GM13977 (cell line): ENCODE measurements at regions not wholly inside any gene's neighbourhood (a gene's known extent, or its start where the extent isn't known, plus 50 kb on each side); places are given as distances from the start of the nearest gene placed in this dataset.

Experiments used
- DNase-seq: peaks from one replicate; pipeline ENCODE4 v3.0.0; 2012; ENCODE audit warnings: low spot score
- in situ Hi-C: fragments of 300-500 bp; cut with MboI; formaldehyde crosslinking; loops from one replicate; pipeline ENCODE4 v1.12.0; 2022; ENCODE audit warnings: low sequenced_read_pairs, low pct_unique_long_range_greater_than_20kb, mixed read lengths, inconsistent platforms; ENCODE audit not compliant: unreplicated experiment
- TF ChIP-seq, protein P1 (sequence below): IDR thresholded peaks from 2 replicates; pipeline ENCODE4 v1.5.1; 2012; ENCODE audit warnings: mild to moderate bottlenecking, control low read depth; ENCODE audit not compliant: insufficient read depth; ENCODE audit errors: extremely low read depth, missing control alignments

DNA sequence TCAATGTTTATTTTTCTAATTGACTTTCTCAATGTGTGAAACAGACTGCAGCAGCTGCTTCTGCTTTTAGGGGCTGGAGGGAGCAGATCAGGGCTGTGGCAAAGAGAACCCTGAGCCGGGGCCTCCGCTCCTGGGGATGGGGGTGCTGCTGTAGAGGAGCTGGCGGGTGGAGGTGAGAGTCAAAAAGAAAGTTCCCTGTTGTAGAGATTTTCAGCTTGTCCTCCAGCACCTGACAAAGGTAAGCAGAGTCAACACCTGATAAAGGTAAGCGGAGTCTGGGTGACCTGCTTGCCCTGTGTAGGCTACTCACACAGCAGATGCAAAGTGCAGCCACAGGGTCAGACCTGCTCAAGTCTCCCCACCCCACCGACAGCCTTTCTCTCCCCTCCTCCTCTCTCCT lies 252.4 kb upstream of the IRX1 start:
- in situ Hi-C loops, result no loop called here
- DNase-seq, result no peak
- TF ChIP-seq, protein P1, sequence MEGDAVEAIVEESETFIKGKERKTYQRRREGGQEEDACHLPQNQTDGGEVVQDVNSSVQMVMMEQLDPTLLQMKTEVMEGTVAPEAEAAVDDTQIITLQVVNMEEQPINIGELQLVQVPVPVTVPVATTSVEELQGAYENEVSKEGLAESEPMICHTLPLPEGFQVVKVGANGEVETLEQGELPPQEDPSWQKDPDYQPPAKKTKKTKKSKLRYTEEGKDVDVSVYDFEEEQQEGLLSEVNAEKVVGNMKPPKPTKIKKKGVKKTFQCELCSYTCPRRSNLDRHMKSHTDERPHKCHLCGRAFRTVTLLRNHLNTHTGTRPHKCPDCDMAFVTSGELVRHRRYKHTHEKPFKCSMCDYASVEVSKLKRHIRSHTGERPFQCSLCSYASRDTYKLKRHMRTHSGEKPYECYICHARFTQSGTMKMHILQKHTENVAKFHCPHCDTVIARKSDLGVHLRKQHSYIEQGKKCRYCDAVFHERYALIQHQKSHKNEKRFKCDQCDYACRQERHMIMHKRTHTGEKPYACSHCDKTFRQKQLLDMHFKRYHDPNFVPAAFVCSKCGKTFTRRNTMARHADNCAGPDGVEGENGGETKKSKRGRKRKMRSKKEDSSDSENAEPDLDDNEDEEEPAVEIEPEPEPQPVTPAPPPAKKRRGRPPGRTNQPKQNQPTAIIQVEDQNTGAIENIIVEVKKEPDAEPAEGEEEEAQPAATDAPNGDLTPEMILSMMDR, result no peak

DNA sequence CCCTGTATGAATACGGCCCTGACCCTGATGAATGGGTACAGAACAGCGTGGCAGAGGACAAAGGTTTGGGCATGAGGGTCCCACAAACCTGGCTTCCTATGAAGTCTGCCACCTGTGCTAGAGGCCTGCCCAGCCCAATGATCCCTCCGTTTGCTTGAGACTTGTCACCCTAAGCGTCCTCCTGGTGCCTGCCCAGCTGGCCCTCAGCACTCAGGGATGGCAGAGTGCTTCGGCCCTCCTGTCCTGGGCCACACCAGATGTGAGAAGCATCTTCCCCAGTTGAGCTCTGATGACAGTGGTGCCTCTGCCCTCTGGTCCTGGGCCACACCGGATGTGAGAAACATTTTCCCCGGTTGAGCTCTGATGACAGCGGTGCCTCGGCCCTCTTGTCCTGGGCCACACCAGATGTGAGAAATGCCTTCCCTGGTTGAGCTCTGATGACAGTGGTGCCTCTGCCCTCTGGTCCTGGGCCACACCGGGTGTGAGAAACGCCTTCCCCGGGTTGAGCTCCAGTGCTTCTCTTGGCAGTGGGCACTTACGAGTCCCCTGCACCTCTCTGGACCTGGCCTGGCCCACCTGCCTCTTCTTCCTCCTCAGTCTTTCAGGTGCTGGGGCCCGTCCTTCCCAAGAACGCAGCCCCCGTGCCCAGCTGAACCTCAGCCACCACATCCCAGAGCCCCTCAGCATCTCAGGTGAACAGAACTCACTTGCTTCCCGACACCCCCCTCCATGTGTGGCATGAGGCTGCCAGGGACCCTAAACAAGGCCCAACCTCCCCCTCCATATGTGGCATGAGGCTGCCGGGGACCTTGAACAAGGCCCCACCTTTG lies 253.1 kb upstream of the IRX1 start:
- in situ Hi-C loops, result no loop called here
- DNase-seq, result no peak
- TF ChIP-seq, protein P1, result no peak

DNA sequence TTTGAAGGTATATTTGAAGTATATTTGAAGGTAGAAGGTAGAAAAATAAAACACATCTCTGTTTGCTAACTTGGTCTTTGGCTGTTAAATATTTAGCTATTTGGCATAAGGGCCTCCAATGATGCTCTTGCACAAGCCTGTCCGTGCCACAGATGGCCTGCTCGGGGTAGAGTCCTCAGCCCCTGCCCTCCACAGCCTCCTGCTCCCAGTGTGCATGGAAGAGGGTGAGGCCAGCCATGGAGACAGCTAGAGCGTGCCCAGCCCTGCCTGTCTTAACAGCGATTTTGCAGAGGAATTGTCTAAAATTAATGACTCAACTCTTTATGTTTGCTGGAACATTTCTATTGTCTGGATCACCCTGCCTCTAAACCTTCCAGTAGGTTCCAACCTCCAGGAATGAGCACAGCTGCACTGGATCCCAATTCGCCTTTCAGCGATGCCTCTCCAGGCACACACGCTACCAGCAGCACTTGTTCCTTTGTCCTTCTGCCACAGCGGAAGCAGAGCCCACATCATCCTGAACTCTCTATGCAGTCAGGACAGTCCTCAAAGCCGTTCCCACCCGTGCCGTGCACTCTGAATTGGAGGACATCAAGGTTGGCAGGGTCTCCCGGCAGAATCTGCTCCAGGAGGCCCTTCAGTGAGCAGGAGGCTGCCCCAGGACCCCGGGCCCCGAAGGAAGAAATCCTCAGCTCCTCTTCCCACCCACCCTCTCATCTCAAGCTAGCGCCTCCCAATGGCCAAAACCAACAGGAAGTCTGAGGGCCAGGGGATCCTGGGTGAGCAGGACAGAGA lies 254.0 kb upstream of the IRX1 start:
- TF ChIP-seq, protein P1, result no peak
- DNase-seq, result no peak
- in situ Hi-C loops, result no loop called here

DNA sequence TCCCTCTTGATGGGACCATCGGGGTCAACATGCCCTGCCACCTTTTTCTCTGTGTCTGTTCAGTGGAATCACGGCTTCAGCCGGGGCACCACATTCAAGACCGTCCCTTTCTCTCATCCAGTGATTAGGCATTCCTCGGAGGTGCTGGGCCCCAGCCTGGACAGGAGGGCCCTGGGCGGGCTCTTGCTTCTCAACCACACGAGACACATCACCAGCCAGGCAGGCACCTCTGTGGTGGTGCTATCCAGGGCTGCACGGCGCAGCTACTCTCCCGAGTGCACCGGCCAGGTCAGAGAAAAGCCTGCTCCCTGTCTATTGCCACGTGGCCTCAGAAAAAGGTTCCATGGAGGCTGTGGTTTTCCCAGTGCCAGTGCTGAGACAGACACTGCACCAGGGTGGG lies 255.2 kb upstream of the IRX1 start:
- TF ChIP-seq, protein P1, result no peak
- DNase-seq, result no peak
- in situ Hi-C loops, result no loop called here

DNA sequence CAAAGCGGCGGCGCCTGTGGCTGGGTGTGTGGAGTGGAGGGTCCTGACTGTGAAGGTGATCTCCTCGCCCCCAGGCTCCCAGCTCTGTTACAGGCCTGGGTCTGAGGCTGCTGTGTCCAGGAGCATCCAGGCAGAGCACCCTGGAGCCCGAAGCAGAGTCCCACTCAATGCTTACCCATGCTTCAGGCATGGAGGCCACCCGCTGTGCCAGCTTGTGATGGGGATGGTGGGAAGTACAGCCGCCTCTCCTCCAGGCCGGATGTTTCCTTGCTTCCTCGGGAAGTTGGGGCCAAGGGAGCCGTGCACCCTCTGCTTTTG lies 255.9 kb upstream of the IRX1 start:
- in situ Hi-C loops, result no loop called here
- no peak for DNase-seq
- TF ChIP-seq, protein P1, result no peak

DNA sequence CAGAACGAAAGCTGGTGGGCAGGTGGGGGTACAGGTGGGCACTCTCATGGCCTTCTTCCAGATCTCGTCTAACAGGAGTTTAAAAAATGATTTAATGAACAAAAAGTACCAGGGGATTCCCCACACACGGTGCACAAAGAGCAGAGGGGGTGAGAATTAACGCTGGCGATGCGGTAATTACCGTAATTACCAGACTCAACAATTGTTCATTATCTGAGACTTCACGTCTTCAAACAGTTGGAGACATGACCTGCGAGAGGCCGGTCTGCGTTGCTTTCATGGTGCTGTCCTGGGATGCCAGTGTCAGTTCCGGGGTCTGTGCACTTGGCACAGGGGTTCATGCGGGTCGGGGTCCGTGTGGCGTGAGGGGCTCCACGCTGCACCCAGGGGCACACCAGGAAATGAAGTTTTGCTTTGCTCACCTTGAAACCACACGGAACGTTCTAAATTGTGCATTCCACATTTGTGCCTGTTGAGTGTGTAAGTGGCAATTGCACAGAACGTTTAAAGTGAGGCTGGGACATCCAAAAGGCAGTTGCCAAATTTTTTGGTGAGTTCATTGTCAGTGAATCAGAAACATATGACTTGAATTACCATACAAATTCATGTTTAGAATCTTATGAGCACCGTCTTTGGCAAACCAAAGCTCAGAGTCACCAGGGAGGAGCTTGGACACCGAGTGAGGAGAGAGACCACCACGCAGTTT lies 256.4 kb upstream of the IRX1 start:
- DNase-seq, result no peak
- in situ Hi-C loops, result no loop called here
- TF ChIP-seq, protein P1, result no peak
